ENCODE measurements at regions not wholly inside any gene's neighbourhood (a gene's known extent, or its start where the extent isn't known, plus 50 kb on each side); places are given as distances from the start of the nearest gene placed in this dataset.
A peak's percentile ranks its signal among the peaks of the same experiment; 100 is the strongest.
"Not testable (repeated sequence)": the region's sequence is repeated elsewhere in the genome, so short reads cannot be mapped to it uniquely, and the experiment has no call there.

- DNase-seq: no peak
Observed at GRCh38 chr14:25303934-25304333, 254.0 kb upstream of the STXBP6 start.

- no peak for DNase-seq
Observed at GRCh38 chr14:25298238-25298637, 248.3 kb upstream of the STXBP6 start.

- not testable (repeated sequence) for DNase-seq
Observed at GRCh38 chr14:25290154-25290553, 240.2 kb upstream of the STXBP6 start.

GRCh38 chr14:25274529-25274928 is 224.6 kb upstream of the STXBP6 start:
- no peak for DNase-seq

DNA sequence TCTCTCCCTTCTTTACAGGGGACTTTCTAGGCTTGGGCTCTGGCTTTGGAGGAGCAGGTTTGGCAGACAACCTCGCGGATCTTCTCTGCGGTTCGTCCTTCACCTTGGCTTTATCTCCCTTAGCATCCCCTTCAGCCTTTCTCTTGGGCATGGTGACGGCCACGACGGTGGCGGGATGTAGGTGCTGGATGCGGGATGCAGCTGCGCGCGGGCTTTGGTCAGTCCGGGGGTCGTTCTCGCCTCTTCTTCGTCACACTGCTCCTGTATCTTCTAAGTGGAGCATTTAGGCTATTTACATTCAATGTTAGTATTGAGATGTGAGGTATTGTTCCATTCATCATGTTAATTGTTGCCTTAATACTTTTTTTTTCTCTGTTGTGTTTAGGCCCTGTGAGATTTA is 217.2 kb upstream of the STXBP6 start:
- no peak for DNase-seq

DNA sequence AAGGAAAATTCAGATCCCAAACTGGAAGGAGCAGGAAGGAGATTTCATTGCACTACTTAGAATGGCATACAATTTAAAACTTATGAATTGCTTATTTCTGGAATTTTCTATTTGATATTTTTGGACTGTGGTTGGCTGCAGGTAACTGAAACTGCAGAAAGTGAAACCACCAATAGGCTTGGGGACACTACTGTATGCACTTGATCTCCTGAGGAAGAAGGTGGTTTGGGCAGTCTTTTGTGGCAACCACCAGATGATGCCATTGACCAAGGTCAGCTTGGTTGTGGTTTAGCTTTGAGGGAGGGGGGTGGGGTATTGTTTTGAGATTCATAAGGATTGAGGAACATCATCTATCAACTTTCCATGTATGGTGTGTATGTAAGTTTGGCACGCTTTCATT is 209.5 kb upstream of the STXBP6 start:
- DNase-seq: no peak

DNA sequence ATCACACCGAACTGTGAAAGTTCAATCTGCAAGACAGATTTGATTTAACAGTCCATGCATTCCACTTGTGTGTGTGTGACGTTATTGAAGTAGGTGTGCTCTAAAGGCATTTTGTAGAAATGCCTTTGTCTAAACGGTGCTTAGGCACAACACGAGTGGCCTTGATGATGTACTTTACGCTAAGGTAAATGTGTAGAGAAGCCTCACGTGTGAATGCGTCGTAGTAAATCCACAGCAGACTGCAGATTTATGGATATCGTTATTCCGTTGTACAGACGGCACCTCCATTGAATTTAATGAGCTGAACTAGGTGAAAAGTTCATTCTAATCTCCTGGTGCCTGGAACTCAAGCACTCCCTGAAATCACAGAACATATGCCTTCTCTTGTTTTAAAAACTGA is 202.8 kb upstream of the STXBP6 start:
- DNase-seq: no peak

DNA sequence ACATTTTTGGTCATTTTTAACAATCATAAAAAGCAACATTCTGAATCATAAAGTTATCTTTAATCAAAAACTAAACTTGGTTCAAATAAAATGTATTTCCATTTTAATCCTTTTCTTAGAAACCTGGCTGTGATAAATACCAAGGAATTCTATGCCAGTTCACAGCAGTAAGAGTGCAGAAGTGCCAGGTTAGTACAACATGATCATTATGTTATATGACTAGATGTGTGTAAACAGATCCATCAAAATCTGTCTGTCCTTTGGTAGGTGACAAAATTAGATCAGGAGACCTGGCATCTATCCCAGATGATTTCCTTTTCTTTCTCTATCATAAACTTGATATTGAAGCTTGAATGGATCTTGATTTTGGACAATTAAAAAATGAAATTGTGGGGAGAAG is 200.6 kb upstream of the STXBP6 start:
- no peak for DNase-seq

GRCh38 chr14:25247609-25248008 is 197.7 kb upstream of the STXBP6 start:
- no peak for DNase-seq

GRCh38 chr14:25246751-25247150 is 196.8 kb upstream of the STXBP6 start:
- DNase-seq: no peak

DNA sequence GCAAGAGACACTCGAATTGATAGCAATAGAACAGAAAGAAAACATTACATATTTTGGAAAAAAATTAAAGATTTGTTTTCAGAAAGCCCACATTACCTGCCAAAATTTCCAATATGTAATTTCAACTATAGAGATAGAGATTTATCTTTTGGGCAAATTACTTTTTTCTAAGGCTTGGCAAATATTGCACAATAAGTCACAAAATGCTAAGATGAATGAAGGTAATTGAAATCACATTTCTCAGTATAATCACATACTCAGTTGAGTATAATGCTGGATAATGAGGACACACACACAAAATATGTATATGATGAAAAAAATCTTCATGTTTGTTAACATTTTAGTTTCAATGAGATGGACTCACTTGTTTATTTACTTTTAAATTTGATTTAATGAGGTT is 189.2 kb upstream of the STXBP6 start:
- DNase-seq: no peak

- DNase-seq: peak; percentile 7
Observed at GRCh38 chr14:25237845-25238244, 187.9 kb upstream of the STXBP6 start.

GRCh38 chr14:25233613-25234012 is 183.7 kb upstream of the STXBP6 start:
- DNase-seq: no peak

- peak; percentile 72 for DNase-seq
Observed at GRCh38 chr14:25231004-25231403, 181.1 kb upstream of the STXBP6 start.

GRCh38 chr14:25226214-25226613 is 176.3 kb upstream of the STXBP6 start:
- no peak for DNase-seq

- DNase-seq: no peak
Observed at GRCh38 chr14:25222256-25222655, 172.3 kb upstream of the STXBP6 start.

DNA sequence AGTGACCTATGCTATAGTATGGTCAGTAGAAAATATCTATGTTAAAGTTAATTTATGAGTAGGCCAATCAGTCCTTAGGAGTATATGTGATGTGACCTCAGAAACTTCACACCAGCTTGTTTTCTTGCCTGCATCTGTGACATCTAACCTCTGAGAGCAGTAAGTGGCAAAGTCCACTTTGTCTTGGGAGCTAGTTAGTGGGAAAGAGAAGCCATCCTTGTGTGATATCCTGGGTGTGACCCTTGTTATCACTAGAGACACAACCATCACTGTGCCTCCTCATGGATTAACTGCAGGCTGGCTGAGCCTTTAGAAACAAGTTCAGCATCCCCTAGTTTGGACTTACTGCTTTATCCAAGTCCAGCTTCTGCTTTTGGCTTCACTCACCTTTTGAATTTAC is 170.6 kb upstream of the STXBP6 start:
- DNase-seq: no peak

DNA sequence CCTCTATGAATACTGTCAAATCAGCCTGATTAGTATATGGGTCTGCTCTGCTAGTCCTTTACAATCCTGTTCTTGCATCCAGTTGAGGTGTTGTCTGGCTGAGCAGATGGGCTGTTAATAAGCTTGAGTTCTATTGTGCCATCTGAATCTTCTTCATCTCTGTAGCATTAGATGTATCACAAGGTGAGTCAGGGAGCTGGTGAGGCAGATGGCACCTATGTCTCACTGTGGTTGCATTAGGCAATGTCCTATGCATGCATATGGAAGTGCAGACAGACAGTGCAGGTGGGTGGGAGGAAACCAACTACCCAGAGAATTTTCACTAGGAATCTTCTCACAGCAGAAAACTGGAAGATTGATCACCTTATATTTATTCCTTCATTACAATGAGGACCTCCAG is 165.7 kb upstream of the STXBP6 start:
- DNase-seq: no peak

DNA sequence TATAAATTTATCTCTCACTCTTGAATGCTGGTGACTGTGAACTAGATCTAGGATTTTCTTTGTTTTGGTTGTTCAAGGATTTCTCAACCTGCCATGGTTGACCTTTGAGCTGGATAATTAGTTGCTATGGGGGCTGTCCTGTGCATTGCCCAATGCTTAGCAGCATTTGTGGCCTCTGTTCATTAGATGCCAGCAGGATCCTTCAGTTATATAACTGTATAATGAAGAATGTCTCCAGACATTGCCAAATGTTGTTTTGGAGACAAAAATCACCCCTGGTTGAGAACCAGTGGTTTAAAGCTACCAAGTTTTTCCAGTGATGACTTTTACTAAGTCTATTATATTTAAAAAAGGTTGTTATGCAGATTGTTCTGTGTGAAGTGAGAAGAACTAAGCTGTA is 147.9 kb upstream of the STXBP6 start:
- no peak for DNase-seq

DNA sequence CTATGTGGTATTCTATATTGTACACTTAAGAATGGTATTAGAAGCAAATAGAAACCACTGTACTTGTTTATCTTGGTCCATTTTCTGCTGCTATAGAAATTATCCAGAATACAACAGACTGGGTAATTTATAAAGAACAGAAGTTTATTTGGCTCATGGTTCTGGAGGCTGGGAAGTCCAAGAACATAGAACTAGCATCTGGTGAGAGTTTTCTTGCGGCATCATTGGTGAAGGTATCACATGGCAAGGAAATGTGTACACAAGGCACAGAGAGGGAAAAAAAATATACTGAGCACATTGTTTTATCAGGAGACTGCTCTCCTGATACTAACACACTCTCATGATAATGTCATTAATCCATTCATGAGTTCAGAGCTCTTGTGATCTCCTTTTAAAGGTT is 130.3 kb upstream of the STXBP6 start:
- no peak for DNase-seq

GRCh38 chr14:25178255-25178654 is 128.3 kb upstream of the STXBP6 start:
- no peak for DNase-seq

DNA sequence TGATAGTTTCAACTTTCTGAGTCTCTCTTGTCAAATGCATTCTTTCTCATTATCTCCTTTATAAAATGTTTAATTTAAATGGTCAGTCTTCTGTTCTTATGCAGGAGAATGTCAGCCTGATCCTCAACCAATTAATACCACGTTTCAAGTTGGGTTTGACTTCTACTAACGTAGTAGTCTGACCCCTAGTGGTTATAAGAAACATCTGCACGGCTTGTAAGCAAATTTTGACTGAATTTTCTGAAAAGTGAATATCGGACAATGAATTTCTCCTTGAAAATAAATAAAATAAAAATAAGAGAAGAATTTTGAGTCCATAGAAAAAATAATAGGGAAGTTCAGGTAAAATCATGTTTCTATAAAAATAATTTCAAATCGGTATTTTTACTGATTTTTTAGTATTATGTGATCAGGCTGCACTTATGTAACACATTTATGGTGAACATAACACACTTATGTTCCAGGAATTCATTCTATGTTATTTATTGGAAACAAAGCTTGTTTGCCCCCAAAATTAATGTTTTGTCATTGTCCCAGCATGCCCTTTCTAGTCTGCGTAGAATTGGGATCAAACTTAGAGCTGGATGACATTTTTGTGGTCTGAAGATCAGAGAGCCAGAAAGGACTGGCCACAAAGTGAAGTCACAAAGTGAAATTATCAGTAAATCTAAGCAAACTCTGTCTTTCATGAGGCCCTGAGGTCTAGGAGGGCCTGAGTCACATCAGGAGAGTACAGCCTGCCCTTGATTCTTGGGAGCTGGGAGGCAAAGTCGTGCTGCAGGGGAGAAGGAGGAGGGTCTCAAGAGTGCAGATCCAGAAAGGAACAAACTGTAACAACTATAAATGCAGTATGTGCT is 101.2 kb upstream of the STXBP6 start:
- DNase-seq: peak; percentile 46

DNA sequence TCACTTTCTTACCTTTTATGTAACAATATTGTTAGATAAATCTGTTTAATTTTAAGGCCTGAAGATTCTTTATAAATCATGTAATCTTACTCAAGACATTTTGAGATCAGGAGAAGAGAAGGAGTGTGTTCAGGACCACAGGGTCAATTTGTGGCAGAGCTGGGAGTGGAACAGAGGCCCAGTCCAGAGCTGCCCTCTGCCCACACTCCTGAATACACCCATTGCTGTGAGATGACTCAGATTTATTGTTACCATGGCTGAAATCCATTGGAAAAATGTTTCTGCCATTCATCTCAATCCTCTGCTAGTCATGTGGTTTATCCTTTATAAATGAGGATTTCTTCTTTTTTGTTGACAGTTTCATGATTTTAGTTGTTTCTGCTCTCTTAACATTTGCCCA is 100.5 kb upstream of the STXBP6 start:
- DNase-seq: no peak

DNA sequence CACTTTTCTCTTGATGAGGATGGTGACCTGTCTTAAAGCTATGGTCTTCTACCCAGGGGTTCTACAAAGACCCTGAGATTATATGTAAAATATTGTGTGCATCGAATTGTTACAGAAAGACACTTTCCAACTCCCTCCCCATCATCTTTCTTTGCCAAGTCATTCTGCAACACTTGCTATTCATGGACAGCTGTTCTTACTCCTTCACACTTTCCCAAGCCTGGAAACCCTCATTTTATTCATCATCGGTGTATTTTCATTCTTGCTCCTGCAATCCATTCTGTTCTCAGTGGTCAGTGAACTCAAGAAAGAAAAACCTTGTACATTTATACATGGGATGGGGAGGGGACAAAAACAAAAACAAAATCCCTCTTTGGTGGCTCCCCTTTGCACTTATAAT is 90.5 kb upstream of the STXBP6 start:
- DNase-seq: no peak

- no peak for DNase-seq
Observed at GRCh38 chr14:25136811-25137210, 86.9 kb upstream of the STXBP6 start.

Data from NCI-H1092 (cell line).